ENCODE measurements at regions not wholly inside any gene's neighbourhood (a gene's known extent, or its start where the extent isn't known, plus 50 kb on each side); places are given as distances from the start of the nearest gene placed in this dataset.

- Mint-ChIP-seq H3K27me3 (peaks cover 24% of the 10 kb centered on the region), H3K27ac (peak overlapping the region; percentile 1), H3K4me1 (ENCODE audit: low read depth) (peaks cover 18% of the 10 kb centered on the region), H3K4me3 (no peak overlapping the region), H3K9me3 (no peaks in the 10 kb centered on the region), H3K36me3 (ENCODE audit: low read depth) (no peaks in the 10 kb centered on the region)
- intact Hi-C loops (cut with micrococcal nuclease) = no loop called here
These were observed 266.3 kb downstream of the ERMARD start for GRCh38 chr6:170017603-170018320.

DNA sequence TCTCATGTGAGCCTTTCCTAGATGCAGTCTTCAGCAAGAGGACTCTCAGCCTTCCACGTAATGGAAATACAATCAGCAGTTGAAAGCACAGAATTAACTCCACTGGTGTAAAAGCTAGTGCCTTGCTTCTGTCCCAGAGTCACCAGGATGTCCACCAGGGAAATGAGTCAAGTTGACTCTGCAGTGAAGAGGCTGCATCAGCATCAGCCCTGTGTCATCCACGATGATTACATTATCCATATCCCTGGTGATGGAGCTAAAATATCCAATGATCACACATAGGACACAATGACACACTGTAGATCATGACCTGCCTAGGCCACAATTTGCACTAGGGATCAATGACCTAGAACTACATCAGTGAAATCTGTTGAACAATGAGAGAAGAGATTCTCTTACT is 262.4 kb downstream of the ERMARD start:
- intact Hi-C loops (cut with micrococcal nuclease) = no loop called here
- no peak overlapping the region for H3K4me3 Mint-ChIP-seq
- no peak overlapping the region for H3K27ac Mint-ChIP-seq
- H3K9me3 Mint-ChIP-seq = no peaks in the 10 kb centered on the region
- peaks cover 34% of the 10 kb centered on the region for H3K4me1 Mint-ChIP-seq (ENCODE audit: low read depth)
- H3K36me3 Mint-ChIP-seq (ENCODE audit: low read depth) = no peaks in the 10 kb centered on the region
- peaks cover 26% of the 10 kb centered on the region for H3K27me3 Mint-ChIP-seq

DNA sequence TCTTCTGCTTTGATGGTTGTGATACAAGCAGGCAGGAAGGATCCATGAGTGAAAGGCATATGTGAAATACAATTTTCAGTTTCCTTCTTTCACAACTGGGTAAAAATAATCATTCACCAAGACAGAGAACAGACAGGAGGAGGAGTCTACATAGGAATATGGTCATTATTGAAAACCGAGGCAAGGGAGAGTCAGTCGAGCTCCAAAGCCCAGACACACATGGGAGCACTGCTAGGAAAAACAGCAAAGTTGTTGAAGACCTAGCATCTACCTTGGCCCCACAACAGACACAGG is 260.6 kb downstream of the ERMARD start:
- Mint-ChIP-seq H3K36me3 (ENCODE audit: low read depth) (no peaks in the 10 kb centered on the region), H3K27me3 (peaks cover 27% of the 10 kb centered on the region), H3K9me3 (no peaks in the 10 kb centered on the region), H3K4me1 (ENCODE audit: low read depth) (peaks cover 17% of the 10 kb centered on the region), H3K27ac (no peak overlapping the region), H3K4me3 (no peak overlapping the region)
- intact Hi-C loops (cut with micrococcal nuclease) = no loop called here

- Mint-ChIP-seq H3K9me3 (no peaks in the 10 kb centered on the region), H3K4me1 (ENCODE audit: low read depth) (peaks cover 17% of the 10 kb centered on the region), H3K4me3 (no peak overlapping the region), H3K27ac (no peak overlapping the region), H3K36me3 (ENCODE audit: low read depth) (no peaks in the 10 kb centered on the region), H3K27me3 (peaks cover 27% of the 10 kb centered on the region)
- intact Hi-C loops (cut with micrococcal nuclease) = no loop called here
These were observed 260.0 kb downstream of the ERMARD start for GRCh38 chr6:170011204-170012036.

- Mint-ChIP-seq H3K4me3 (no peak overlapping the region), H3K9me3 (peaks cover under 1% of the 10 kb centered on the region), H3K27ac (no peak overlapping the region), H3K4me1 (ENCODE audit: low read depth) (peaks cover 21% of the 10 kb centered on the region), H3K27me3 (peaks cover 27% of the 10 kb centered on the region), H3K36me3 (ENCODE audit: low read depth) (no peaks in the 10 kb centered on the region)
- intact Hi-C loops (cut with micrococcal nuclease) = no loop called here
These were observed 259.3 kb downstream of the ERMARD start for GRCh38 chr6:170010665-170011203.

DNA sequence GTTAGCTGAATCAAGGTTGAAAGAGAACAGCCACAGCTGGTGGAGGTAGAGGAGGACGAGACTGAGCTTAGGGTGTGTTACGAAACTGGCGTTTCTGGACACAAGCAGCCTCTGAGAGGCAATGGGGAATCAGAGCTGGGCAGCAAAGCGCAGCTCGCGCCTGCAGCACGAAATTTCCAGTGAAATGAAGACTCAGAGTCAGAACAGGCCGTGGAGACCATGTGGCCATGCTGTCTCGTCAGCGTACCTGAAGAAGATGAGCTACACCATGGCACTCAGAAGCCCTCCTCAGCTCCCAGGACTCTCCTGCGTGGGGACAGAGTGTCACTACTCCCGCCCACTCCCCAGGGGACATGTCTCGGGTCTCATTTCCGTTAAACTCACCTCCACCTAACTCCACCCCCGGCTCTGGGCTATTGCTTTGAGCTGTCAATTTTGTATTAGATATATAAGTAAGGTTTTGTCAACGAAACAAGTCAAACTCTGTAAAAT is 256.9 kb downstream of the ERMARD start:
- H3K4me3 Mint-ChIP-seq = no peak overlapping the region
- H3K27ac Mint-ChIP-seq = no peak overlapping the region
- H3K27me3 Mint-ChIP-seq = peaks cover 16% of the 10 kb centered on the region
- peaks cover 21% of the 10 kb centered on the region for H3K9me3 Mint-ChIP-seq
- no peaks in the 10 kb centered on the region for H3K36me3 Mint-ChIP-seq (ENCODE audit: low read depth)
- intact Hi-C loops (cut with micrococcal nuclease) = no loop called here
- H3K4me1 Mint-ChIP-seq (ENCODE audit: low read depth) = peaks cover 30% of the 10 kb centered on the region

GRCh38 chr6:170007468-170008293 is 256.3 kb downstream of the ERMARD start:
- peaks cover 30% of the 10 kb centered on the region for H3K4me1 Mint-ChIP-seq (ENCODE audit: low read depth)
- H3K27ac Mint-ChIP-seq = peak overlapping the region; percentile 25

GRCh38 chr6:170006900-170007467 is 255.6 kb downstream of the ERMARD start:
- Mint-ChIP-seq H3K4me1 (ENCODE audit: low read depth) (peaks cover 30% of the 10 kb centered on the region), H3K9me3 (peaks cover 35% of the 10 kb centered on the region), H3K4me3 (no peak overlapping the region), H3K27me3 (peaks cover 15% of the 10 kb centered on the region), H3K27ac (no peak overlapping the region), H3K36me3 (ENCODE audit: low read depth) (no peaks in the 10 kb centered on the region)
- intact Hi-C loops (cut with micrococcal nuclease) = no loop called here

More at GRCh38 chr6:170007468-170008293, 256.3 kb downstream of the ERMARD start:
- intact Hi-C loops (cut with micrococcal nuclease) = no loop called here
- Mint-ChIP-seq H3K27me3 (peaks cover 16% of the 10 kb centered on the region), H3K36me3 (ENCODE audit: low read depth) (no peaks in the 10 kb centered on the region), H3K9me3 (peaks cover 28% of the 10 kb centered on the region), H3K4me3 (no peak overlapping the region)

- Mint-ChIP-seq H3K9me3 (peaks cover 39% of the 10 kb centered on the region), H3K36me3 (ENCODE audit: low read depth) (no peaks in the 10 kb centered on the region), H3K4me1 (ENCODE audit: low read depth) (peaks cover 23% of the 10 kb centered on the region), H3K27me3 (peaks cover 8% of the 10 kb centered on the region), H3K4me3 (no peak overlapping the region), H3K27ac (no peak overlapping the region)
- intact Hi-C loops (cut with micrococcal nuclease) = no loop called here
These were observed 254.9 kb downstream of the ERMARD start for GRCh38 chr6:170006071-170006899.

DNA sequence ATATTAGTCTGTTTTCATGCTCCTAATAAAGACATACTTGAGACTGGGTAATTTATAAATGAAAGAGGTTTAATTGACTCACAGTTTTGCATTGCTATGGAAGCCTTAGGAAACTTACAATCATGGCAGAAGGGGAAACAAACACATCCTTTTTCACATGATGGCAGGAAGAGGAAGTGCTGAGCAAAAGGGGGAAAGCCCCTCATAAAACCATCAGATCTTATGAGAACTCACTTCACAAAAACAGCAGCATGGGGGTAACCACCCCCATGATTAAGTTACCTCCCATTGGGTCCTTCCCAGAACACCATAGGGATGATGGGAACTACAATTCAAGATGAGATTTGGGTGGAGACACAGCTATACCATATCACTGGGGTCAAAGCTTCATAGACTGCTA is 254.2 kb downstream of the ERMARD start:
- peaks cover 16% of the 10 kb centered on the region for H3K4me1 Mint-ChIP-seq (ENCODE audit: low read depth)
- H3K4me3 Mint-ChIP-seq = no peak overlapping the region
- no peaks in the 10 kb centered on the region for H3K36me3 Mint-ChIP-seq (ENCODE audit: low read depth)
- intact Hi-C loops (cut with micrococcal nuclease) = no loop called here
- H3K9me3 Mint-ChIP-seq = peaks cover 39% of the 10 kb centered on the region
- peaks cover 4% of the 10 kb centered on the region for H3K27me3 Mint-ChIP-seq
- no peak overlapping the region for H3K27ac Mint-ChIP-seq

DNA sequence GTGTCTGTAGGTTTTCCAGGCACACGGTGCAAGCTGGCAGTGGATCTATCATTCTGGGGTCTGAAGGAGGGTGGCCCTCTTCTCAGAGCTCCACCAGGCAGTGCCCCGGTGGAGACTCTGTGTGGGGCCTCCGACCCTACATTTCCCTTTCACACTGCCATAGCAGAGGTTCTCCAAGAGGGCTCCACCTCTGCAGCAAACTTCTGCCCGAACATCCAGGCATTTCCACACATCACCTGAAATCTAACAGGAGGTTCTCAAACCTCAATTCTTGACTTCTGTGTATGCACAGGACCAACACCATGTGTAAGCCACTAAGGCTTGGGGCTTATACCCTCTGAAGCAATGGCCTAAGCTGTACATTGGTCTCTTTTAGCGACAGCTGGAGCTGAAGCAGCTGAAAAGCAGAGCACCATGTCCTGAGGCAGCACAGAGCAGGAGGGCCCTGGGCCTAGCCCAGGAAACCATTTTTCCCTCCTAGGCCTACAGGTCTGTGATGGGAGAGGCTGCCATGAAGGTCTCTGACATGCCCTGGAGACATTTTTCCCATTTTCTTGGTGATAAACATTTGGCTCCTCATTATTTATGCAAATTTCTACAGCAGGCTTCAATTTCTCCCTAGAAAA is 253.3 kb downstream of the ERMARD start:
- no peak overlapping the region for H3K4me3 Mint-ChIP-seq
- intact Hi-C loops (cut with micrococcal nuclease) = no loop called here

GRCh38 chr6:170003451-170004160 is 252.2 kb downstream of the ERMARD start:
- no peak overlapping the region for H3K4me3 Mint-ChIP-seq

More for the DNA sequence above, 253.3 kb downstream of the ERMARD start:
- Mint-ChIP-seq H3K9me3 (peaks cover 39% of the 10 kb centered on the region), H3K36me3 (ENCODE audit: low read depth) (no peaks in the 10 kb centered on the region), H3K27me3 (peaks cover 2% of the 10 kb centered on the region), H3K4me1 (ENCODE audit: low read depth) (peaks cover 14% of the 10 kb centered on the region), H3K27ac (no peak overlapping the region)

More at GRCh38 chr6:170003451-170004160, 252.2 kb downstream of the ERMARD start:
- H3K9me3 Mint-ChIP-seq = peaks cover 39% of the 10 kb centered on the region
- no peaks in the 10 kb centered on the region for H3K27me3 Mint-ChIP-seq
- intact Hi-C loops (cut with micrococcal nuclease) = no loop called here
- H3K27ac Mint-ChIP-seq = no peak overlapping the region
- H3K4me1 Mint-ChIP-seq (ENCODE audit: low read depth) = peaks cover 14% of the 10 kb centered on the region
- H3K36me3 Mint-ChIP-seq (ENCODE audit: low read depth) = no peaks in the 10 kb centered on the region
